ENCODE measurements at regions not wholly inside any gene's neighbourhood (a gene's known extent, or its start where the extent isn't known, plus 50 kb on each side); places are given as distances from the start of the nearest gene placed in this dataset.

DNA sequence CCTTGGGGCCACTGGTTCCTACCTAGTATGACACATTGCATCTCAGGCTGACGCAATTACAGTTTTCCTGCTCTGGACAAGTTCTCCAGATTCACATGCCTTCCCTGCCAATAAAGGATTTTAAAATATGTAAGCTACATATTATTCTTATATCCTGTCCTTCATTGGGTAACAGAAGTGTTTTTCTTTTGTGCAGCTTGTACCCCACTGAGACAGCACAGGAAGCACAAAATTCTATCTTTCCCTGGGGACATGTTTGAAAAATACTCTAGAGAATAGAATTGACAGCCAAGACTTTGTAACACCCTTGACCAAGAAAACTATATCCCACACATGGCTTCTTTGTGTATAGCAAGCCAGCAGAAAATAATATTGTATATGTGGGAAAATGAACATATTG is 456.8 kb downstream of the MAFB start:
- Mint-ChIP-seq H3K4me3 (no peak overlapping the region), H3K9me3 (peaks cover 0 to 6% (median 0%) of the 10 kb centered on the region in 7 donors), H3K27me3 (ENCODE audit: low read depth in 3 of 3) (peaks cover 5 to 32% (median 11%) of the 10 kb centered on the region in 3 donors), H3K27ac (no peak overlapping the region), H3K4me1 (no peaks in the 10 kb centered on the region), H3K36me3 (no peaks in the 10 kb centered on the region)
- H3K4me3 ChIP-seq (replicated peaks in 1 of 3; ENCODE audit: low read depth in 2 of 3, low read length in 3 of 3) = no peak overlapping the region
- H2AFZ ChIP-seq (ENCODE audit: insufficient read depth, low read depth, low read length, poor library complexity, severe bottlenecking) = no peak overlapping the region
- WGBS (ENCODE audit: insufficient coverage) = no CpG with 5 or more reads among the region's 1 CpG
- no peaks in the 10 kb centered on the region for H3K4me1 ChIP-seq (ENCODE audit: control insufficient read depth in 1 of 2, insufficient read depth in 2 of 2, low read length in 2 of 2)
- no peak overlapping the region for H3K9ac ChIP-seq (ENCODE audit: insufficient read depth, low read length, poor library complexity, severe bottlenecking)
- H3K4me2 ChIP-seq (replicated peaks; ENCODE audit: extremely low read depth, low read length, poor library complexity, severe bottlenecking) = no peak overlapping the region
- H3K36me3 ChIP-seq (replicated peaks in 1 of 2; ENCODE audit: control insufficient read depth in 1 of 2, insufficient read depth in 2 of 2, low read length in 2 of 2) = no peaks in the 10 kb centered on the region
- no peak overlapping the region for H3K27ac ChIP-seq (ENCODE audit: low read depth in 1 of 2, low read length in 2 of 2)
- no peaks in the 10 kb centered on the region for H3K79me2 ChIP-seq (ENCODE audit: insufficient read depth, low read length)
- no peaks in the 10 kb centered on the region for H4K20me1 ChIP-seq (ENCODE audit: insufficient read depth, low read length)
- no peaks in the 10 kb centered on the region for H3K9me3 ChIP-seq (replicated peaks in 1 of 2; ENCODE audit: control insufficient read depth in 1 of 2, insufficient read depth in 1 of 2, low read length in 2 of 2)
- TF ChIP-seq, protein P1, sequence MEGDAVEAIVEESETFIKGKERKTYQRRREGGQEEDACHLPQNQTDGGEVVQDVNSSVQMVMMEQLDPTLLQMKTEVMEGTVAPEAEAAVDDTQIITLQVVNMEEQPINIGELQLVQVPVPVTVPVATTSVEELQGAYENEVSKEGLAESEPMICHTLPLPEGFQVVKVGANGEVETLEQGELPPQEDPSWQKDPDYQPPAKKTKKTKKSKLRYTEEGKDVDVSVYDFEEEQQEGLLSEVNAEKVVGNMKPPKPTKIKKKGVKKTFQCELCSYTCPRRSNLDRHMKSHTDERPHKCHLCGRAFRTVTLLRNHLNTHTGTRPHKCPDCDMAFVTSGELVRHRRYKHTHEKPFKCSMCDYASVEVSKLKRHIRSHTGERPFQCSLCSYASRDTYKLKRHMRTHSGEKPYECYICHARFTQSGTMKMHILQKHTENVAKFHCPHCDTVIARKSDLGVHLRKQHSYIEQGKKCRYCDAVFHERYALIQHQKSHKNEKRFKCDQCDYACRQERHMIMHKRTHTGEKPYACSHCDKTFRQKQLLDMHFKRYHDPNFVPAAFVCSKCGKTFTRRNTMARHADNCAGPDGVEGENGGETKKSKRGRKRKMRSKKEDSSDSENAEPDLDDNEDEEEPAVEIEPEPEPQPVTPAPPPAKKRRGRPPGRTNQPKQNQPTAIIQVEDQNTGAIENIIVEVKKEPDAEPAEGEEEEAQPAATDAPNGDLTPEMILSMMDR (IDR thresholded peaks at IDR 0.05) = no peak
- no peak for DNase-seq
- peaks cover 17 to 22% of the 10 kb centered on the region in 2 donors for H3K27me3 ChIP-seq (ENCODE audit: control insufficient read depth in 2 of 2, insufficient read depth in 2 of 2, low read length in 2 of 2)
- intact Hi-C loops (cut with micrococcal nuclease) = no loop called here

DNA sequence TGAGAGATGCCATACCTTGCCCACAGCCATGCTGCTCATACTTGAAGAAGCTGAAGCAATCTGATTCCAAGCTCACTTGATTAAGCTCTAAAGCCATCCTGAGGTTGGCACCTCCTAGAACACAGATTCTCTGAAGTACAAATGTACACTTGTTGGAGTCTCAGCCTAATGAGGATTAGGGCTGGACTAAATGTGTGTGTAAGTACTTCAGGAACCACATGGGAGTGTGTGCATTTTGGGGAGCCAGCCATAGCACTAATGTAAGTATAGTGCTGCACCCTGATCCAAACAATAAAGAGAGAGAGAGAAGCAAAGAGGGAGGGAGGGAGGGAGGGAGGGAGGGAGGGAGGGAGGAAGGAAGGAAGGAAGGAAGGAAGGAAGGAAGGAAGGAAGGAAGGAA is 458.6 kb downstream of the MAFB start:
- H3K9me3 Mint-ChIP-seq = peaks cover 0 to 6% (median 0%) of the 10 kb centered on the region in 7 donors
- Histone ChIP-seq H3K27ac (ENCODE audit: low read depth in 1 of 2, low read length in 2 of 2) (no peak overlapping the region), H3K79me2 (ENCODE audit: insufficient read depth, low read length) (no peaks in the 10 kb centered on the region), H3K36me3 (replicated peaks in 1 of 2; ENCODE audit: control insufficient read depth in 1 of 2, insufficient read depth in 2 of 2, low read length in 2 of 2) (no peaks in the 10 kb centered on the region), H4K20me1 (ENCODE audit: insufficient read depth, low read length) (no peaks in the 10 kb centered on the region), H3K4me3 (replicated peaks in 1 of 3; ENCODE audit: low read depth in 2 of 3, low read length in 3 of 3) (no peak overlapping the region), H2AFZ (ENCODE audit: insufficient read depth, low read depth, low read length, poor library complexity, severe bottlenecking) (no peak overlapping the region), H3K27me3 (ENCODE audit: control insufficient read depth in 2 of 2, insufficient read depth in 2 of 2, low read length in 2 of 2) (peaks cover 9 to 19% of the 10 kb centered on the region in 2 donors), H3K4me2 (replicated peaks; ENCODE audit: extremely low read depth, low read length, poor library complexity, severe bottlenecking) (no peak overlapping the region), H3K9me3 (replicated peaks in 1 of 2; ENCODE audit: control insufficient read depth in 1 of 2, insufficient read depth in 1 of 2, low read length in 2 of 2) (no peaks in the 10 kb centered on the region), H3K9ac (ENCODE audit: insufficient read depth, low read length, poor library complexity, severe bottlenecking) (no peak overlapping the region), H3K4me1 (ENCODE audit: control insufficient read depth in 1 of 2, insufficient read depth in 2 of 2, low read length in 2 of 2) (no peaks in the 10 kb centered on the region)
- peak overlapping the region in 1 of 7 donors; percentile 19 for H3K27ac Mint-ChIP-seq
- DNase-seq = no peak
- intact Hi-C loops (cut with micrococcal nuclease) = no loop called here
- H3K4me3 Mint-ChIP-seq = peak overlapping the region in 1 of 2 donors; percentile 9
- H3K4me1 Mint-ChIP-seq = no peaks in the 10 kb centered on the region
- TF ChIP-seq, protein P1 (IDR thresholded peaks at IDR 0.05) = no peak
- H3K36me3 Mint-ChIP-seq = no peaks in the 10 kb centered on the region
- peaks cover 2 to 28% (median 7%) of the 10 kb centered on the region in 3 donors for H3K27me3 Mint-ChIP-seq (ENCODE audit: low read depth in 3 of 3)
